GM18861 (cell line): ENCODE measurements at regions not wholly inside any gene's neighbourhood (a gene's known extent, or its start where the extent isn't known, plus 50 kb on each side); places are given as distances from the start of the nearest gene placed in this dataset.
A peak's percentile ranks its signal among the peaks of the same experiment; 100 is the strongest.
"Not testable (repeated sequence)": the region's sequence is repeated elsewhere in the genome, so short reads cannot be mapped to it uniquely, and the experiment has no call there.

Experiments
- ATAC-seq: cut with Tn5 transposase; IDR thresholded peaks from one replicate; pipeline ENCODE4 v1.9.1; 2021; ENCODE audit not compliant: unreplicated experiment

GRCh38 chr1:147071142-147071541 lies 101.1 kb downstream of the PRKAB2 start:
- ATAC-seq, result no peak

GRCh38 chr1:147062956-147063355 lies 109.3 kb downstream of the PRKAB2 start:
- ATAC-seq, result no peak

GRCh38 chr1:147061880-147062279 lies 110.4 kb downstream of the PRKAB2 start:
- not testable (repeated sequence) for ATAC-seq

GRCh38 chr1:147053269-147053668 lies 115.1 kb downstream of the NBPF12 start:
- no peak for ATAC-seq

- no peak for ATAC-seq
Measured at GRCh38 chr1:147052677-147053076, 114.6 kb downstream of the NBPF12 start.

GRCh38 chr1:147052143-147052542 lies 114.0 kb downstream of the NBPF12 start:
- ATAC-seq, result no peak

- ATAC-seq, result no peak
Measured at GRCh38 chr1:147051136-147051535, 113.0 kb downstream of the NBPF12 start.

- no peak for ATAC-seq
Measured at GRCh38 chr1:147050654-147051053, 112.5 kb downstream of the NBPF12 start.

- ATAC-seq, result peak; percentile 47
Measured at GRCh38 chr1:147046863-147047394, 108.8 kb downstream of the NBPF12 start.

GRCh38 chr1:147046189-147046862 lies 108.2 kb downstream of the NBPF12 start:
- ATAC-seq, result peak; percentile 24
